ENCODE measurements at regions not wholly inside any gene's neighbourhood (a gene's known extent, or its start where the extent isn't known, plus 50 kb on each side); places are given as distances from the start of the nearest gene placed in this dataset.

GRCh38 chr6:56346958-56347357, 99.6 kb upstream of the COL21A1 start:
- no peak for DNase-seq (ENCODE audit: low read depth in 2 of 2)

- DNase-seq (ENCODE audit: low read depth in 2 of 2): no peak
These were observed 98.1 kb upstream of the COL21A1 start for GRCh38 chr6:56345376-56345995.

GRCh38 chr6:56343295-56343694, 95.9 kb upstream of the COL21A1 start:
- no peak for DNase-seq (ENCODE audit: low read depth in 2 of 2)

DNA sequence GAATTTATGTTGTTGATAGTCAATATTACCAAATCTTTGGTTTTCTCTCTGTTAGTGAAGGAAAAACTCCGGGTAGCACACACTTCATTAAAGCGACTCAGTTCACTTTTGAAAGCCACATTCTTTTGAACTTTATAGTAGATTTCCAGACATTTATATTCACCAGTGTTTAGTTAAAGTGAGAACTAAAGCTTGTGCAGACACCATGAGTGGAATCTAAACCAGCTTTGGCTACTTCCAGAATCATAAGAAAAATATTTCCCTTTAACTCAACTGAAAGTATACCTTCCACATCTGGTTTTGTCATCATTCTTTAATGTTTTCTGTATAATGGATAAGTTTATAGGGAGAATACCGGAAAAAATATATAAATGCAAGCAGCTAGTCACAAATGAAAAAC, 92.1 kb upstream of the COL21A1 start:
- no peak for DNase-seq (ENCODE audit: low read depth in 2 of 2)

DNA sequence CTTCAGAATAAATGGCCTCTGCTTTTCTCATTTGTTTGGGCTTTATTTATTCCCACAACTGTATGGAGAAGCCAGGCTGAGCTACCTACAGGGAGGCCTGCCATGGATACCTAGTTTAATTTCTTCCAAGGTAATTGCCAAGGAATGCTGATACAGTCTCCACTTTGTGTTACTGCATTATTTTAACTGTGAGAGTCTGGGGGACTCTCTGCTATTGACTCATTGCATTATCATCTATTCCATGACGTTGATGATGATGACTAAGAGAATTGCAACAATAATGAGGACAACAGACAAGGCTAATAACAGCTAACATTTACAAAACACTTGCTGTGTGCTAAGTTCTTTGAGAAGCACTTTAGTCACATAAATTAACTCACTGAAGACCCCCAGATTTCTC, 88.3 kb upstream of the COL21A1 start:
- no peak for DNase-seq (ENCODE audit: low read depth in 2 of 2)

GRCh38 chr6:56334937-56335336, 87.6 kb upstream of the COL21A1 start:
- DNase-seq (ENCODE audit: low read depth in 2 of 2): no peak

GRCh38 chr6:56329271-56330050, 82.1 kb upstream of the COL21A1 start:
- DNase-seq (ENCODE audit: low read depth in 2 of 2): no peak

- no peak for DNase-seq (ENCODE audit: low read depth in 2 of 2)
These were observed 81.3 kb upstream of the COL21A1 start for GRCh38 chr6:56328728-56329090.

GRCh38 chr6:56327946-56328727, 80.8 kb upstream of the COL21A1 start:
- DNase-seq (ENCODE audit: low read depth in 2 of 2): no peak

GRCh38 chr6:56324396-56324795, 77.0 kb upstream of the COL21A1 start:
- no peak for DNase-seq (ENCODE audit: low read depth in 2 of 2)

DNA sequence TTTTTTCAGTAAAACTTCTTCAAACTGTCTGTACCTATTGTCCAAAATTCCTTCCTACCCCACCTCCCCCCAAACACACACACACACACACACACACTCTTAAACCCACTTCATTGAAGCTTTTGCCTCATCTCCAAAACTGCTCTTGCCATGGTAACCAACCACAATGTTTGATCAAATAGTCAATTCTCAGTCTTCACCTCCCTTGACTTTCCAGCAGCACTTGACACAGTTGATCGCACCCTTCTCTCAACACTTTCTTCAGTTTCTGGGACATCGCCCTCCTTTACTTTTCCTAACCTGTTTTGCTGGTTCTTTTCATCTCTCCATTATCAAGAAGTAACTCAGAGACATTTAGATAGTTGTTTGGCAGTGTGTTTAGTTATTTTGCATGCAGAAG, 71.5 kb upstream of the COL21A1 start:
- DNase-seq (ENCODE audit: low read depth in 2 of 2): no peak

- no peak for DNase-seq (ENCODE audit: low read depth in 2 of 2)
These were observed 67.5 kb upstream of the COL21A1 start for GRCh38 chr6:56314683-56315523.

GRCh38 chr6:56311533-56312448, 64.4 kb upstream of the COL21A1 start:
- no peak for DNase-seq (ENCODE audit: low read depth in 2 of 2)

DNA sequence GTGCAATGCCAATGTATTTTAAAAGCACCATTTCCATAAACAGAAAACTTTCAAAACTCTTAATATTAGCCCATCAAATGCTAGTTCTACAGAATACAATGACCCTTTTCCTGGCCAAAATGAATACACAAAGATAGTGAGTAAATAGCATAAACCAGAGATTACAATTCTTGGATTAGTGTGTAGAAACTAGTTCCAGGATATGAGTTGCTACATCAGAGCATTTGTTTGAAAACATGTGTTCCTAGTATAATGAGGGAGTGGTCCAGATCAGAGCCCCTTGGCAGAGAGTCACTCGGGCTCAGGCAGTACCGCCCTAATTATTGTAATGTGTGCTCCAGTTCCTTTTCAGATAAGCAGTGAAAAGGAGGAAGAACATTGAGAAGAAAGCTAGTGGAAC, 63.7 kb upstream of the COL21A1 start:
- DNase-seq (ENCODE audit: low read depth in 2 of 2): no peak

- no peak for DNase-seq (ENCODE audit: low read depth in 2 of 2)
These were observed 62.9 kb upstream of the COL21A1 start for GRCh38 chr6:56310241-56310640.

DNA sequence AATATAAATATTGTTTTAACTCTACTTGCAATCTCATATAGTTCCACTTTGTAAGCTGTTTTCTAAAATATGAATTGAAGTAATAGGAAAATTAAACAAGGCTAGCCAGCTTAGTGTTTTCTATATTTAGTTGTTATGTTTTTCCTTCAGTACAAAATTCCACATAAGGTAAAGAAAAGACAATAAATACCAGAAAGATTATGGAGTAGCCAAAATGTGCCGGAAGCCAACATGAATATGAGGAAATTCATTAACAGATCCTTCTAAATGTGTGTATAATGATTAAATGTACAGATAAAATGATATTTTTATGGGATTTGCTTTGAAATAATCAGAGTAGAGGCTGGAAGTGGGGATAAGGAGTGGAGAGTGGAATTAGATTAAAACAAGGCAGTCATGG, 52.5 kb upstream of the COL21A1 start:
- DNase-seq (ENCODE audit: low read depth in 2 of 2): no peak

GRCh38 chr6:56297022-56297989, 49.9 kb upstream of the COL21A1 start:
- DNase-seq (ENCODE audit: low read depth in 2 of 2): no peak
